HG02943 (cell line): ENCODE measurements at regions not wholly inside any gene's neighbourhood (a gene's known extent, or its start where the extent isn't known, plus 50 kb on each side); places are given as distances from the start of the nearest gene placed in this dataset.

Source experiments
- ATAC-seq: cut with Tn5 transposase; IDR thresholded peaks from one replicate; pipeline ENCODE4 v1.9.1; 2021; ENCODE audit warnings: mild to moderate bottlenecking, low read depth, moderate library complexity; ENCODE audit not compliant: unreplicated experiment

GRCh38 chr4:81839347-81840042 is 367.8 kb upstream of the RASGEF1B start:
- ATAC-seq: no peak

GRCh38 chr4:81838586-81838985 is 366.9 kb upstream of the RASGEF1B start:
- no peak for ATAC-seq

- no peak for ATAC-seq
Measured at GRCh38 chr4:81836716-81837115, 365.0 kb upstream of the RASGEF1B start.

GRCh38 chr4:81833576-81833975 is 361.9 kb upstream of the RASGEF1B start:
- ATAC-seq: no peak

- no peak for ATAC-seq
Measured at GRCh38 chr4:81828991-81829390, 357.3 kb upstream of the RASGEF1B start.

GRCh38 chr4:81827577-81828202 is 356.0 kb upstream of the RASGEF1B start:
- no peak for ATAC-seq

GRCh38 chr4:81826817-81827424 is 355.2 kb upstream of the RASGEF1B start:
- ATAC-seq: no peak

GRCh38 chr4:81826335-81826734 is 354.6 kb upstream of the RASGEF1B start:
- no peak for ATAC-seq

- ATAC-seq: no peak
Measured at GRCh38 chr4:81818385-81818920, 346.7 kb upstream of the RASGEF1B start.

GRCh38 chr4:81816031-81816761 is 344.5 kb upstream of the RASGEF1B start:
- ATAC-seq: no peak

- no peak for ATAC-seq
Measured at GRCh38 chr4:81814987-81815541, 343.4 kb upstream of the RASGEF1B start.

GRCh38 chr4:81811562-81812293 is 340.0 kb upstream of the RASGEF1B start:
- ATAC-seq: no peak

GRCh38 chr4:81808011-81808672 is 336.4 kb upstream of the RASGEF1B start:
- ATAC-seq: no peak

- ATAC-seq: no peak
Measured at GRCh38 chr4:81807386-81807785, 335.7 kb upstream of the RASGEF1B start.

- ATAC-seq: no peak
Measured at GRCh38 chr4:81806485-81806884, 334.8 kb upstream of the RASGEF1B start.

- ATAC-seq: no peak
Measured at GRCh38 chr4:81804849-81805248, 333.1 kb upstream of the RASGEF1B start.

GRCh38 chr4:81802285-81802846 is 330.7 kb upstream of the RASGEF1B start:
- no peak for ATAC-seq

GRCh38 chr4:81799371-81799770 is 327.7 kb upstream of the RASGEF1B start:
- ATAC-seq: no peak
